Heart left ventricle (tissue), 16 donors: ENCODE measurements at regions not wholly inside any gene's neighbourhood (a gene's known extent, or its start where the extent isn't known, plus 50 kb on each side); places are given as distances from the start of the nearest gene placed in this dataset.

ENCODE experiments used
- ATAC-seq, 4 donors: fragments of 200-7000 bp; cut with Tn5 transposase; one replicate each; pipeline ENCODE4 v1.9.1; 2020 to 2022; ENCODE audit warnings: moderate library complexity in 4 of 4, mild to moderate bottlenecking in 3 of 4, moderate number of reproducible peaks in 1 of 4
- DNase-seq, 5 donors: peaks; one replicate each; pipeline ENCODE4 v3.0.0-alpha.2; 2020
- H3K27ac ChIP-seq, 12 donors: fragments of 200-600 bp; sonication (generic) in 4 of 12; one replicate each; pipeline versions ENCODE4 v1.5.0 to v1.8.0; 2016 to 2022; ENCODE audit warnings: mild to moderate bottlenecking in 2 of 12
- H3K27me3 ChIP-seq, 9 donors: fragments of 200-600 bp; sonication (generic) in 2 of 9; one replicate each; pipeline versions ENCODE4 v1.5.1 to v1.8.0; 2016 to 2022; ENCODE audit warnings: mild to moderate bottlenecking in 3 of 9
- H3K36me3 ChIP-seq, 9 donors: fragments of 200-600 bp; sonication (generic) in 2 of 9; one replicate each; pipeline versions ENCODE4 v1.5.0 to v1.8.0; 2018 to 2022; ENCODE audit warnings: mild to moderate bottlenecking in 2 of 9
- H3K4me1 ChIP-seq, 12 donors: fragments of 200-600 bp; sonication (generic) in 4 of 12; one replicate each; pipeline versions ENCODE4 v1.5.0 to v1.8.0; 2016 to 2022; ENCODE audit warnings: mild to moderate bottlenecking in 3 of 12
- H3K4me3 ChIP-seq, 12 donors: fragments of 200-600 bp; sonication (generic) in 4 of 12; one replicate each; pipeline versions ENCODE4 v1.5.0 to v1.8.0; 2017 to 2022; ENCODE audit warnings: mild to moderate bottlenecking in 9 of 12, moderate library complexity in 4 of 12
- H3K9me3 ChIP-seq, 12 donors: fragments of 200-600 bp; sonication (generic) in 4 of 12; one replicate each; pipeline versions ENCODE4 v1.5.0 to v1.8.0; 2016 to 2022; ENCODE audit warnings: mild to moderate bottlenecking in 1 of 12
- CTCF ChIP-seq, 12 donors: fragments of 200-600 bp; sonication (generic) in 4 of 12; IDR thresholded peaks; one replicate each; pipeline versions ENCODE4 v1.5.0 to v1.8.0; 2018 to 2022; ENCODE audit warnings: antibody characterized with exemption in 12 of 12, mild to moderate bottlenecking in 5 of 12
- POLR2A ChIP-seq, 2 donors: fragments of 450-650 bp; IDR thresholded peaks; one replicate each; pipeline ENCODE4 v1.6.1; 2017; ENCODE audit warnings: antibody characterized with exemption in 2 of 2, mild to moderate bottlenecking in 2 of 2, moderate library complexity in 2 of 2
- WGBS, 4 donors: extraction: QIAGEN DNeasy Blood & Tissue Kit in 2 of 4; methylation state at CpG; one replicate each; pipeline versions ENCODE4 v1.1.5 to v1.1.7; 2013 to 2018; 5-methylcytosine and 5-hydroxymethylcytosine counted together
- intact Hi-C, 10 donors: fragments of 100-400 bp; cut with DNase I; formaldehyde crosslinking; loops; one replicate each; pipeline versions ENCODE4 v1.11.1 to v1.14.2; 2022
- donor health status: ischemic (EF 13 %, LVEDD 7.1; RV severe dilation, severe dysfunction).
- donor health status: healthy with polysubstance abuse.
- donor health status: DM: no; HTN: yes; CAD: no.
- donor health status: DM: no; HTN: no; CAD: no.
- donor health status: ischemic (EF 25% LVEDD 6.9; RV normal size, moderate dysfunction).
- donor health status: ischemic (EF 25% LVEDD 5.7; RV mildly dilated, moderate dysfunction).
- donor health status: healthy.
- donor health status: DM: yes; HTN: yes; CAD: no.
- donor health status: ischemic (EF 35%, LVEDD 5.7; RV mildly dilated, moderate dysfunction).
- donor health status: nonischemic (EF 11% LVEDD 7.7; RV severe dilation, severe dysfunction).
- donor health status: DM: yes; HTN: yes; CAD: no.
- donor health status: PGD.
- donor health status: ischemic (EF 29% LVEDD 5.4; RV normal size, mild dysfunction).
- donor health status: nonischemic (EF 23%, LVEDD 6.1; RV moderate dilation, normal function).

GRCh38 chr2:9763356-9764152 lies 79.7 kb upstream of the TAF1B start:
- no peak overlapping the region for H3K4me3 ChIP-seq
- H3K36me3 ChIP-seq, result no peaks in the 10 kb centered on the region
- WGBS, 4 donors, result 51 to 66% (median 53%) methylated on average over 7 of the region's 7 CpGs
- peak in 1 of 5 donors; percentile 16 for DNase-seq
- no peaks in the 10 kb centered on the region for H3K27me3 ChIP-seq
- H3K4me1 ChIP-seq, result peaks cover 0 to 59% (median 26%) of the 10 kb centered on the region in 12 donors
- no peaks in the 10 kb centered on the region for H3K9me3 ChIP-seq
- intact Hi-C loops, result loop anchor here in 6 of 10 donors (10.0 kb wide), 2 partner anchors 129 to 209 kb away; partner anchors contain the start of genes ADAM17 (in 4 of the 6) and YWHAQ (in 3 of the 6)
- H3K27ac ChIP-seq, result peak overlapping the region in 8 of 12 donors; percentile 16 to 64 (median 42)
- TF ChIP-seq CTCF (IDR thresholded peaks at IDR 0.05) (no peak), POLR2A (IDR thresholded peaks at IDR 0.05) (no peak)
- ATAC-seq, result peak in 3 of 4 donors; percentile 17 to 44 (median 29)

GRCh38 chr2:9764153-9764778 lies 79.0 kb upstream of the TAF1B start:
- intact Hi-C loops, result loop anchor here in 6 of 10 donors (10.0 kb wide), 2 partner anchors 129 to 209 kb away; partner anchors contain the start of genes ADAM17 (in 4 of the 6) and YWHAQ (in 3 of the 6)
- 88 to 95% (median 94%) methylated on average over 7 of the region's 7 CpGs for WGBS, 4 donors

GRCh38 chr2:9765611-9766531 lies 77.4 kb upstream of the TAF1B start:
- ATAC-seq, result peak in 2 of 4 donors; percentile 9 to 29
- H3K36me3 ChIP-seq, result no peaks in the 10 kb centered on the region
- TF ChIP-seq POLR2A (IDR thresholded peaks at IDR 0.05), result no peak
- TF ChIP-seq CTCF (IDR thresholded peaks at IDR 0.05), result no peak
- H3K4me1 ChIP-seq, result peaks cover 0 to 54% (median 28%) of the 10 kb centered on the region in 12 donors
- peak in 2 of 5 donors; percentile 49 to 65 for DNase-seq
- no peak overlapping the region for H3K27ac ChIP-seq
- H3K9me3 ChIP-seq, result no peaks in the 10 kb centered on the region
- no peaks in the 10 kb centered on the region for H3K27me3 ChIP-seq
- intact Hi-C loops, result loop anchor here in 6 of 10 donors (10.0 kb wide), 2 partner anchors 131 to 211 kb away; partner anchors contain the start of genes ADAM17 (in 4 of the 6) and YWHAQ (in 3 of the 6)
- no peak overlapping the region for H3K4me3 ChIP-seq
- 68 to 75% (median 73%) methylated on average over 12 to 18 of the region's 18 CpGs for WGBS, 4 donors

More at GRCh38 chr2:9764153-9764778, 79.0 kb upstream of the TAF1B start:
- TF ChIP-seq CTCF (IDR thresholded peaks at IDR 0.05) (no peak), POLR2A (IDR thresholded peaks at IDR 0.05) (no peak)
- H3K27ac ChIP-seq, result peak overlapping the region in 6 of 12 donors; percentile 16 to 64 (median 34)
- no peak overlapping the region for H3K4me3 ChIP-seq
- DNase-seq, result no peak
- no peaks in the 10 kb centered on the region for H3K27me3 ChIP-seq
- no peaks in the 10 kb centered on the region for H3K36me3 ChIP-seq
- H3K9me3 ChIP-seq, result no peaks in the 10 kb centered on the region
- no peak for ATAC-seq
- peaks cover 0 to 53% (median 22%) of the 10 kb centered on the region in 12 donors for H3K4me1 ChIP-seq
